HCT116 (cell line): ENCODE measurements at regions not wholly inside any gene's neighbourhood (a gene's known extent, or its start where the extent isn't known, plus 50 kb on each side); places are given as distances from the start of the nearest gene placed in this dataset.

Source experiments
- CEBPB ChIP-seq: IDR thresholded peaks from 2 replicates; pipeline ENCODE4 v1.6.1; 2012; ENCODE audit warnings: low read depth
- CTCF ChIP-seq, 3 experiments: fragments of 200-600 bp in 1 of 3; sonication (generic) in 1 of 3; IDR thresholded peaks in 2 of 3; conservative IDR thresholded peaks in 1 of 3; 2 replicates each; pipeline ENCODE4 v1.5.1; 2012 to 2017; ENCODE audit warnings: low read depth in 2 of 3, low read length in 2 of 3, antibody characterized with exemption in 1 of 3, borderline replicate concordance in 1 of 3, control low read depth in 1 of 3, mild to moderate bottlenecking in 1 of 3, mixed read lengths in 1 of 3, mixed run types in 1 of 3, moderate library complexity in 1 of 3; ENCODE audit not compliant: insufficient read depth in 1 of 3
- EZH2 ChIP-seq: fragments of 200-600 bp; sonication (generic); IDR thresholded peaks from 2 replicates; pipeline ENCODE4 v1.6.1; 2017; ENCODE audit warnings: antibody characterized with exemption, mixed run types
- EZH2phosphoT487 ChIP-seq: fragments of 200-600 bp; IDR thresholded peaks from 2 replicates; pipeline ENCODE4 v1.6.1; 2018; ENCODE audit warnings: antibody characterized with exemption, borderline replicate concordance
- FOSL1 ChIP-seq: IDR thresholded peaks from 2 replicates; pipeline ENCODE4 v1.6.1; 2012; ENCODE audit warnings: low read depth
- JUND ChIP-seq: IDR thresholded peaks from 2 replicates; pipeline ENCODE4 v1.6.1; 2012
- POLR2A ChIP-seq: IDR thresholded peaks from 2 replicates; pipeline ENCODE4 v1.7.0; 2011; ENCODE audit warnings: borderline replicate concordance; ENCODE audit not compliant: insufficient read depth, insufficient read length; ENCODE audit errors: extremely low read depth
- RAD21 ChIP-seq: IDR thresholded peaks from 2 replicates; pipeline ENCODE4 v1.6.1; 2012; ENCODE audit warnings: low read depth, mild to moderate bottlenecking
- YY1 ChIP-seq: IDR thresholded peaks from 2 replicates; pipeline ENCODE4 v1.6.1; 2011; ENCODE audit warnings: low read length, low read depth, moderate library complexity, mild to moderate bottlenecking; ENCODE audit not compliant: insufficient replicate concordance; ENCODE audit errors: extremely low read depth
- ZNF274 ChIP-seq: fragments of 200-500 bp; sonication (Bioruptor generic); IDR thresholded peaks from 2 replicates; pipeline ENCODE4 v1.6.1; 2014; ENCODE audit warnings: mild to moderate bottlenecking, low read depth, low read length, inconsistent platforms
- TF ChIP-seq, protein P1 (sequence below): IDR thresholded peaks from 2 replicates; pipeline ENCODE4 v1.6.1; 2012

GRCh38 chr13:82698383-82698782 lies 1183.9 kb downstream of the SLITRK1 start:
- TF ChIP-seq CTCF (IDR thresholded peaks at IDR 0.05 in 2 of 3, conservative IDR thresholded peaks at IDR 0.05 in 1 of 3; ENCODE audit: borderline replicate concordance in 1 of 3, insufficient read depth in 1 of 3, low read depth in 2 of 3, low read length in 2 of 3) (no peak), RAD21 (no peak), YY1 (no peak), JUND (no peak), EZH2 (no peak), ZNF274 (no peak), CEBPB (no peak), FOSL1 (no peak), POLR2A (no peak), EZH2phosphoT487 (no peak)
- TF ChIP-seq, protein P1, sequence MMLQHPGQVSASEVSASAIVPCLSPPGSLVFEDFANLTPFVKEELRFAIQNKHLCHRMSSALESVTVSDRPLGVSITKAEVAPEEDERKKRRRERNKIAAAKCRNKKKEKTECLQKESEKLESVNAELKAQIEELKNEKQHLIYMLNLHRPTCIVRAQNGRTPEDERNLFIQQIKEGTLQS: no peak
